GM13977 (cell line): ENCODE measurements at regions not wholly inside any gene's neighbourhood (a gene's known extent, or its start where the extent isn't known, plus 50 kb on each side); places are given as distances from the start of the nearest gene placed in this dataset.

Source experiments
- DNase-seq: peaks from one replicate; pipeline ENCODE4 v3.0.0; 2012; ENCODE audit warnings: low spot score
- in situ Hi-C: fragments of 300-500 bp; cut with MboI; formaldehyde crosslinking; loops from one replicate; pipeline ENCODE4 v1.12.0; 2022; ENCODE audit warnings: low sequenced_read_pairs, low pct_unique_long_range_greater_than_20kb, mixed read lengths, inconsistent platforms; ENCODE audit not compliant: unreplicated experiment
- TF ChIP-seq, protein P1 (sequence below): IDR thresholded peaks from 2 replicates; pipeline ENCODE4 v1.5.1; 2012; ENCODE audit warnings: mild to moderate bottlenecking, control low read depth; ENCODE audit not compliant: insufficient read depth; ENCODE audit errors: extremely low read depth, missing control alignments

DNA sequence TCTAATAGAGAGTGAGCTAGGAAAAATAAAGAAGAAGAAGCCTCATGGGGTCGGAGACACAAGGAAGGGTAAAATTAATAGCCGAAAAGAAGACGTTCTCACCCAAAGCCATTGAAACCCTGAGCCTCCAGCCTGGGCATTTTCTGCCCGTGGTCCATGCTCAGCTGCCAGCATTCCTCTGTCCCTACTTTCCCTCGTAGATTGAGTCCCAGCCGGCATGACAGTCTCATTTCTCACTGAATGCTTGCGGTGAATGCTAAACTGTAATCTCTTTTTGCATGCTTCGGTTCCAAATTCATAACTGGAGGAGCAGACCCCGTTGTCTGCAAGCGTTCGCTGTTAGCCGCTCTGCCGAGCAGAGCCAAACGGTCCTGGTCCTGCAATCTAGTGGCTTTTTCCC is 54.0 kb upstream of the COX10 start:
- TF ChIP-seq, protein P1, sequence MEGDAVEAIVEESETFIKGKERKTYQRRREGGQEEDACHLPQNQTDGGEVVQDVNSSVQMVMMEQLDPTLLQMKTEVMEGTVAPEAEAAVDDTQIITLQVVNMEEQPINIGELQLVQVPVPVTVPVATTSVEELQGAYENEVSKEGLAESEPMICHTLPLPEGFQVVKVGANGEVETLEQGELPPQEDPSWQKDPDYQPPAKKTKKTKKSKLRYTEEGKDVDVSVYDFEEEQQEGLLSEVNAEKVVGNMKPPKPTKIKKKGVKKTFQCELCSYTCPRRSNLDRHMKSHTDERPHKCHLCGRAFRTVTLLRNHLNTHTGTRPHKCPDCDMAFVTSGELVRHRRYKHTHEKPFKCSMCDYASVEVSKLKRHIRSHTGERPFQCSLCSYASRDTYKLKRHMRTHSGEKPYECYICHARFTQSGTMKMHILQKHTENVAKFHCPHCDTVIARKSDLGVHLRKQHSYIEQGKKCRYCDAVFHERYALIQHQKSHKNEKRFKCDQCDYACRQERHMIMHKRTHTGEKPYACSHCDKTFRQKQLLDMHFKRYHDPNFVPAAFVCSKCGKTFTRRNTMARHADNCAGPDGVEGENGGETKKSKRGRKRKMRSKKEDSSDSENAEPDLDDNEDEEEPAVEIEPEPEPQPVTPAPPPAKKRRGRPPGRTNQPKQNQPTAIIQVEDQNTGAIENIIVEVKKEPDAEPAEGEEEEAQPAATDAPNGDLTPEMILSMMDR, result no peak
- in situ Hi-C loops, result no loop called here

DNA sequence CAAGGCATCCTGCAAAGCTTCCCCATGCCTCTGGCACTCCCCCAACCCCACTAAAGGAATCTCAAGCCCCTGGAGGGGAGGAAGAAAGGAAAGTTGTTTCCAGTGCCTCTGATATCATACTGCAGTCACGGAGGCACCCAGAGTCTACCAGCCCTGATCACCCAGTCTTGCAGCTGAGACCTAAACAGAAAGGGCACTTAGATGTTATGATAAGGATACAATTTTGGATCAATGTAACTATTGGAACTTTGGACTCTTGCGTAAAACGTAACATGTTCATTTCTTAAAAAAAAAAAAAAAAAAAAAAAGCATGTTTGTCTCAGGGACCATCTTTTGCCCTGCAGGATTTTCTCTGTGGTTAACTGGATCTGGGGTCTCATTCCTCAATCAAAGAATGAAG is 52.4 kb upstream of the COX10 start:
- TF ChIP-seq, protein P1, result no peak

More for the DNA sequence above, 54.0 kb upstream of the COX10 start:
- DNase-seq, result no peak

DNA sequence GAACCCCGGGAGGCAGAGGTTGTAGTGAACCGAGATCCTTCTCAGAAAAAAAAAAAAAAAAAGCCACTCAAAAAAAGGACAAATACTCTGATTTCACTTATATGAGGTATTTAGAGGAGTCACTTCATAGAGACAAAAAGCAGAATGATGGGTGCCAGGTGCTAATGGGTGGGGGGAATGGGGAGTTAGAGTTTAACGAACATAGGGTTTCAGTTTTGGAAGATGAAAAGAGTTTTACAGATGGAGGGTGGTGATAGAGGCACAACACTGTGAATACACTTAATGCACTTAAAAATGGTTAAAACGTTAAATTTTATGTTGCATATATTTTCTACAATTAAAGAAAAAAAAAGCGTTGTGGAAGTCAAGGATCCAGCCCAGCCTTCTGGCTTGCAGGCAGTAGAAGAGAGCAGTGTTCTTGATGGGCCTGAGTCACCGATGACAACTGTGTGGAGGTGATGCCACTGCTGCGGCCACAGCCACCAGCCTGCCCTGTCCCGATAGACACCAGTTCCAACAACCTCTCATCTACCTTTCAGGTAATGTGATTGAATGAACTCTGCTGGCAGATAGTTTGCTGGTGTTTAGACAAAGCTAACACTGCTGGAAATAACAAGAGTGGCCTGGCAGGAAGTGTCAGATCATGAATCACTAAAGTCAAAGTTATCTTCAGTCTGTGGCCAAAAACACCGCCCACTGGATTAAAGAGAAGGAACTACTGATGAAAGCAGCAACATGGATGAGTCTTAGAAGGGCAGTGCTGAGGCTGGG is 49.9 kb upstream of the COX10 start:
- in situ Hi-C loops, result no loop called here
- TF ChIP-seq, protein P1, result no peak
- no peak for DNase-seq

More for the DNA sequence above, 52.4 kb upstream of the COX10 start:
- no peak for DNase-seq
- in situ Hi-C loops, result no loop called here
